Forelimb muscle (tissue), 1 donor: ENCODE measurements at regions not wholly inside any gene's neighbourhood (a gene's known extent, or its start where the extent isn't known, plus 50 kb on each side); places are given as distances from the start of the nearest gene placed in this dataset.

ENCODE experiments used
- DNase-seq: peaks from one replicate; pipeline ENCODE4 v3.0.0-alpha.2; 2013; ENCODE audit warnings: low read depth

DNA sequence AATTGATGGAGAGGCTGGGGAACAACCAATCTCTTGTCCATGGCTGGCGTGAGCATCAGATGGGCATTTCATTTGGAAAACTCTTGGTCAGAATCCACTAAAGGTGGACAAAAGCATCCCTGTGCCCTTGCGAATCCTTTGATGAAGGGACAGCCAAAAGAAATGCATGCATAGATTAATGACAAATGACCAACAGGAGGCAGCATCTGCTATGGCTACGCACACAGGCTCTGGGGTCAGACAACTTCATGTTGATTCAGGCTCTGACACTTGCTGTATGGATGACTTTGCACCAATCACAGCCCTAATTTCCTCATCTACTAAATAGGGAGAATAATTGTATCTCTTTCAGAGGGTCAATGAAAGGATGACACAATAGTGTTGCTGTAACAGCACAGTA, 117.5 kb downstream of the ASCL4 start:
- DNase-seq: no peak

DNA sequence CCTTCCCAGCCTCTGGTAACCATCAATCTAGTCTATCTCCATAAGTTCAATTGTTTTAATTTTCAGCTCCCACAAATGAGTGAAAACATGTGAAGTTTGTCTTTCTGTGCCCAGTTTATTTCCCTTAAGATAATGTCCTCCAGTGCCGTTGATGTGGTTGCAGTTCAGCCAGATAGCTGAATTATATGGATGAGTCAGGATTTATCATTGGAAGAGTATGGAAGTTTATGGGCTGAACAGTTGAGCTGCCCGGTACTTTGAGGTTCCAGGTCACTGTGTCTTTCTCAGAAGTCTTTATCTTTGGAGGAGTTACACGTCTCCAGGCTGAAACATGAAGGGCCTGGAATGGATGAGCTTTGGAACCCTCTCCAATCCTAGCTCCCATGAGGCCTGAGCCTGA, 120.1 kb downstream of the ASCL4 start:
- DNase-seq: no peak

DNA sequence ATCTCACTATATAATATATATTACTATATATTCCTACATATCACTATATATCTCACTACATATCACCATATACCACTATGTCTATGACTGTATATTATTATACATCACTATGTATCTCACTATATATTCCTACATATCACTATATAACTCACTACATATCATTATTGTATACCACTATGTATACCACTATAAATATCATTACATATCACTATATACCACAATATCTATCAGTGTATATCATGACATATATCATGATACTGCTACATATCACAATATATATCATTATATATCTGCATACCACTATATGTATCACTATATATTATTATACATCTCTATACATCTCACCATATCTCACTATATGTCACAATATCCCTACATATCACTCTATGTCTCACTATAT, 121.5 kb downstream of the ASCL4 start:
- no peak for DNase-seq

DNA sequence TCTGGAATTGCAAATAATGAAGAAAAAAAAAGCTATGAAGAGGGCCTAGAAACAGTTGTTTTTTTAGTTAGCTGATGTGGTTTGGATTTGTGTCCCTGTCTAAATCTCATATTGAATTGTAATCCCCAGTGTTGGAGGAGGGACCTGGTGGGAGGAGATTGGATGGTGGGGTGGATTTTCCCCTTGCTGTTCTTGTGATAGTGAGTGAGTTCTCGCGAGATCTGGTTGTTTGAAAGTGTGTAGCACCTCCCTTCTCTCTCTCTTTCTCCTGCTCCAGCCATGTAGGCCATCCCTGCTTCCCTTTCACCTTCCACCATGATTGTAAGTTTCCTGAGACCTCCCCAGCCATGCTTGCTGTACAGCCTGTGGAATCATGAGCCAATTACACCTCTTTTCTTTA, 126.1 kb downstream of the ASCL4 start:
- DNase-seq: no peak

DNA sequence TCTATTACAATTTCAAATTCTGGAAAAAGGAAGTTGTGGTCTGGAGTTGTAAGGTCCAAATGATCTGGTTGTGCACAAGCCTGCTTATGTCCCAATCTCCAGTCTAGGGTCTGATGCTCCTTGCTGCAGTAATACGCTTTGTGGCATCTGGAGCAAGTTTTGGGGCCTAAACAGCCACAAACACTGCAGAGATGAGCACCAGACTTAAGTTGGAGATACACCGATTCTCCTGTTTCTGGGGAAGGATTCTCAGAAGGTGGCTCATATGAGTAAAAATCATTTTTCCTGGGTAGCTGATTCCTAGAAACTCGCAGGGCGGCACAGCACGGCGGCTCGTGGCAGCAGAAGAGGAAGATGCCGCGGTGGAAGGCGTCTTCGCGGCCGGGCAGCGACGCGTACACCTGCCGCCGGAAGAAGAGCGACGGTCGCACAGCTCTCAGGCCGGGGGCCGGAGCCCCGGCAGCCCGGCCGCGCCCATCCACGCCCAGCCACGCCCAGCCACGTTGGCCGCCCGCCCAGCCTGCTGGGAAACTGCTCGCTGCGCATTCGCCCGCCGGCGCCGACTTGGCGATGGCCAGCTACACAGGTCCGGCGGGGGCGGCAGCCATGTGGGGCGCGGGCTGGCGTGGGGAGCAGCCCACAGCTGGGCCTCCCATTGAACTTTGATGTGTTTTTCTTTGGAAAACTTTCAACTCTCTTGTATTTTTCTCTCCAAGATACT, 129.0 kb downstream of the ASCL4 start:
- no peak for DNase-seq

DNA sequence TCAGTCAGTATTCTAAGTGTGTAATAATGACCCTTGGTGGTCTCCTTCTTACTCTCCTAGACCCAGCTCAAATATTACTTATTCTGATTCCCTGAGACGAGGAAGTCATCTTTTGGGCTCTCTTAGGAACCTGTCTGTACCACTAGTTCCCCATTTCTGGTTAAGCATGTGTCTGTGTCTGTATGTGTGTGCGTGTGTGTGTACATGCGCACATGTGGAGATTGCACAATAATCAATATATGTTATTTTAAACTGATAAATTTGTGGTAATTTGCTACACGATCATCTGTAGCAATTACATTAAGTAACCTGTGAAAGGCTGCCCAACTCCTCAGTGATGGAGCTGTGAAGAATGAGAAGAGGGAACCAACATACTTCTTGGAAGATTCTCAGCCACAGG, 132.2 kb downstream of the ASCL4 start:
- no peak for DNase-seq

DNA sequence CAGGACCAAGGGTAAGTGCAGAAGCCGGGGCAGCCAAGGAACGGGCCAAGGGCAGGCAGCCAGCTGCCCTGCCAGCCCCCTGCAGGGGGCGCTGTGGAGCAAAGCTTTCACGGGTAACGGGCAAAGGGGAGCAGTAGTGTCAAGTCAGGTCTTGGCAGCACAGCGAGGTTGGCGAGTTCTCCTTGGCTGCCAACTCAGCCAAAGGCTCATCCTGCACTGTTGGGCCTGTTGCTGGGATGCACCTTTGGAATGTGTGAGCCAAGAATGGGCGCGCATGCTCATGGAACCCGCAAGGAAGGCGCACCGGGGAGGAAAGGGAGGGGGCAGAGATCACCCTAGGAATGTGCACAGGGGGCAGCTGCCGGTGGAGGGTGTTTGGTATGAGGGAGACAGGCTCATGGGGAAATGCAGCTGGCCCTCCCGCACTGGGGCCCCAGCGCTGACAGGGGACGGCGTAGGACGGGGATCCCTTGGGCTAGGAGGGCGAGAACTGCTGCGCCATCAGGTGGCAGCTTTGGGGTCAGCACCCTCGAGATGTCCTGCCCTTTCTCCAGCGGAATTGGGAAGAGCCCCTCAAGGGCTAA, 138.0 kb downstream of the ASCL4 start:
- no peak for DNase-seq

DNA sequence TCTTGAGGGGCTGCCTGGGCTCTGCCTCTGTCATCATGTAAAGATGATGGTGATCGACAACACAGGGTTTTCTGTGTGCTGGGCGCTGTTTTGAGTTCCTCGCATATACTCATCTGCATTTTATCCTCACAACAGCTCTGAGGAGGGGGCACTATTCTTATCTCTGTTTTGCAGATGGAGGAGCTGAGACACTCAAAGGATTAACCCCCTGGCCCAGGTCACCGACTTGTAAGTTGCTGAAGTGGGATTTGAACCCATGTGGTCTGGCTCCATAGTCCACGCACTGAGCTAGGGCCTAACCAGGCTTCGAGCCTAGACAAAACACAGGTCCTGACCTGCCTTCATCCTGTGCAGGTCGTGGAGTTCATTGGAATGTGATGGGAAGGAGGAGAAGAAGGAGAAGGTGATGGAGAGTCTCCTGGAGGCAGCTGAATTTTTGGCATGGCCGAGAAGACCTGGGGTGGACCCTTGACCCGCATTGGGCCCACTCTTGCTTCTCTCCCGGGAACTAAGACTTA, 140.0 kb downstream of the ASCL4 start:
- no peak for DNase-seq

DNA sequence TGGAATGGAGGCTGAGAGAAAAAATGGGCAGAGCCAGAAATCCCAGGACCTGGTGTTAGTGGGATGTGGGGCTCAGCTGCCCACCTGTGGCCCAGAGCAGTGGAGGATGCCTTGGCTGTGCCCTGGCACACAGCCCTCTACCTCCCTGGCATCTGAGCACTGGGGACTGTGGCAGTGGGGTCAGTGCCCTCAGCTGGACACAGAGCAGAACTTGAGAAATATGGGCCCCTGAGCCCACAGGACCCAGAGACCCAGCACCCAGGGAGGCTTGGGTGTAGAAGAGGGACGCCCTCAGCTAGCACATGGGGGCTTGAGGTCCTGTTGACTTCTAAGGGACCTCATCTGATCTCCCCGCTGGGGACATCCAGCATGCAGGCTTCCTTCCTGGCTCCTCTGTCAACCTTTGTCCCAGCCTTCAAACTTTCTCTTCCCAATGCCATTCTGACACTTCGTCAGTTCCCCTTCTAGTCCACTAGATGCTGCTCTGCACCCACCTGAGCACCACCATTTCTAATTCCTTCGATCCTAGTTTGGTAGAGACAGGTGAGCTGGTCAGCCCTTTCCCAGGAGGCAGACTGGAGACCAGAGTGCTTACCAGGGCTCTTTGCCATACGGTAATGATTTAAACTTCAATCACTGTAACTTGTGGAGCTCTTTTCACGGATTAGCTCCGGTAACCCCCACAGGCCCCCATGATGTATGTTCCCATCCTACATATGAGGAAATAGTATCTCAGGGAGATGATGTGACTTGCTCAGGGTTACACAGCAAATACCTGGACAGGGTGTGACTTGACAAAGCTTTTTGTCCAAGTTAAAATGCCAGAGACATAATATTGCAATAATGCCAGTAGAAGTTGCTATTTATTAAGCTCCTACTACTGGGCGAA, 143.7 kb downstream of the ASCL4 start:
- no peak for DNase-seq

DNA sequence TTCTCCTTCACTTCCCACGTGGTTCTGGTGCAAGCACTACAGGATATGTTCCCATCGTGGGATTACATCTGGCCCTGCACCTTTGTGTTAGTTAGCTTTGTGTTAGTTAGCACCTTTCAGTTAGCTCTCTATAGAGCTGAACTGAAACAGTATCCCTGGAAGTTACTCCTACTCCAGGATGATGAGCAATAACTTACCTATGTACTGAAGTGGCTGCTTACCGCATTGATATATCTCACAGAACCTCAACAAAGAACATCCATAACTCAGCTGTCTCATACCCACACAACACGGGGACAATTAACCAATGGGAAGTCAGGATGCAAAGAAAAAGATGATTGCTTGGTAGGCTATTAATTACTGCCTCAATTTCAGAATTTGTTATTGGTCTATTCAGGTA, 146.6 kb downstream of the ASCL4 start:
- DNase-seq: no peak

DNA sequence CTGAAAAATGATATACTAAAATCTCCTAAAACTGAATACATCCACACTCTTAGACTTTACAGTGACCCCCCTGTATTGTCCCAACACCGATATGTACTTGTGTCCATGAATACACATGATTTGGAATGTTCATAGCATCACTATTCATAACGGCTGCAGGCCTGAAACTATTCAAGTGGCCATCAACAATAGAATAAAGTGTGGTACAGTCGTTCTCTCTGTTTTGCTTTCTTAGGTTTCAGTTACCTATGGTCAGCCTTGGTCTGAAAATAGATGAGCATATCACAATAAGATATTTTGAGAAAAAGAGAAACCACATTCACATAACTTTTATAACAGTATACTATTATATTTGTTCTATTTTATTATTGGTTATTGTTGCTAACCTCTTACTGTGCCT, 150.6 kb downstream of the ASCL4 start:
- no peak for DNase-seq

DNA sequence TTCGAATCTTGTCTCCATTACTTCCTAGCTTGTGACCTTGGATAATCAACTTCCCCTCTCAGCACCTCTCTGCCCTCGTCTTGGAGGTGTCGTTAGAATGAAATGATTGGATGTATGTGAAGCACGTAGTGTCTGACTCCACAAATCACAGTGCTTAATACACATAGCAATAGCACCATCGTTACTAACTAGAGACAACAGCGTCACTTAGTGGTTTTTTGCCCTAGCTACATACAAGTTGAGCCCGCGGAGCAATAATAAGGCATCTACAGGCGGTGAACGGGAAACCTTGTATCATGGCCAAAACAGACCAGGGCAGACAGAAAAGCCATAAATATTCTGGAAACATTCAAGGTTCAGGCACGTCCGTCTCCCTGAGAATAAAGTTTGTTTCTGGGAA, 154.9 kb downstream of the ASCL4 start:
- DNase-seq: no peak

DNA sequence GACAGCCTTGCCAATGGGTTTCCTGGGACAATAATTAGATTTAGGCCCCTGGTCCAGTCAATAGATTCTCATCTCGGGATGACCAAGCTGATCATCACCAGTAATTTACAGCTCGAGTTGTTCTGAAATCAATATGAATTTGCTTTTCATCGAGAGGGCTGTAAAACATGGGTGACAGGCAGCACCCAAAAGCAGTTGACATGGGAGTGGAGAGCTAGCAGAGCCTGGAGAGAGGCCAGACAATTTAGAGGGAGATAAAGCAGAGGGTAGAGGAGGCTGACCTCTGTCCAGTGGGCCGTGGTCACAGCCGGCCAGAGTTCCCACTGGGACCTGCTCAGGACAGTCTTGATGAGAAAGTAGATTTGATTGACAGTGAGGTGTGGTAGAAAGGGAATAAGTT, 157.3 kb downstream of the ASCL4 start:
- DNase-seq: no peak

DNA sequence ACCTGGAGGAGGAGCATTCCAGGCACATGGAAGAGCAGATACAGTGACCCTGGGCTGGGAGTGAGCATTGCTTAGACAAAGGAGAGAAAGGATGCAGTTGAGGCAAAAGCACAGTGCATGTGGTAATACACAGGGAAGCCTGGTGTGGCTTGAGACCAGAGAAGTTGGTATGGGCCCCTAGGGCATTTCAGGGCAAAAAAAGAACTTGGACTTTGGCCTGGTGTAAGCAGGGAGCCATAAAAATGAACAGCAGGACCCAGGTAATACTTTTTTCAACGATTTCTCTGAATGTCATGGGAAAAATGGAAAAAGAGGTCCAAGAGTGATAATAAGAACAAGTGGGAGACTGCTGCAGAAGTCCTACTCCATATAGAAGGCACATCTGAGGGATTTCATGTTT, 163.9 kb downstream of the ASCL4 start:
- no peak for DNase-seq

DNA sequence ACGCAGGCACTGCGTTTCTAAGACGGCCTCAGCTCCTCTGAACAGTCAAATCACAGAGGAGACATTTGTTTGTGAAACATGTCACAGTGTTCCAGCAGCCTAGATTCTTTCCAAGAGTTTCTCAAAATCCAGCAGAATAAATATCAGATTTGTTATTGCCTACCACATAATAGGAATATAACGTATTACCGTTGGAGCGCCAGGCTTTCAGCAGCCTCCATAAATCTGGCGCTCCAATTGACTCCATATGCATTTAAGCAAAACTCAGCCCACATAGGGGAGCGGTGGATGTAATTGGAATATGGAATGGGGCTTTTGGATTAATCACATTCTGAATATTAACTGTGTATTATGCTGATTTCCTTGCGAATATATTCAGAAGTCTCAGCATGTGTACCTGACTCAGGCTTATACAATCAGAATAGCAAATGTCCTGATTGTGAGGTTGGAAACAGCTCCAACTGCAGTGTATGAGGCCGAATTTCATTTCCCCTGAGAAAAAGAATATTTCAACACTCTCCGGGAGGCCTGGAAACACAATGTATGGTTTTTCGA, 174.0 kb downstream of the ASCL4 start:
- DNase-seq: peak; percentile 68

DNA sequence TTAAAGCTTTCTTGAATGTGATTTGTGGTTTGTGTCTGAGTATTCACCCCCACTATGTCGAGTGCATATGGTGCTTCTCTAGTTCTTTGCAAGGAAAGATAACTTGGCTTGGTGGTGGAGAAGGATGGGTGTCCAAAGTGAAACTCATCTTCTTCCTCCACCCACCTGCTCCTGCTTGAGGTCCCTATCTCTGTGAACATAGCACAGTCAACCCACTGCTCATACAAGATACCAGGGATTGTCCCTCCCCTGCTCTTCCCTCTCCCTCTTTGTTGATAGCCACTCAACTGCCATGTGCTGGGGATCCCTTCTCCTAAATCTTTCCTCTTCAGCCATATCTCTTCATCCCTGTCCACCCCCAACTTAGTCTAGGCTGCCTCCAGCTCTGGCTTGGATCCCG, 176.5 kb downstream of the ASCL4 start:
- no peak for DNase-seq

DNA sequence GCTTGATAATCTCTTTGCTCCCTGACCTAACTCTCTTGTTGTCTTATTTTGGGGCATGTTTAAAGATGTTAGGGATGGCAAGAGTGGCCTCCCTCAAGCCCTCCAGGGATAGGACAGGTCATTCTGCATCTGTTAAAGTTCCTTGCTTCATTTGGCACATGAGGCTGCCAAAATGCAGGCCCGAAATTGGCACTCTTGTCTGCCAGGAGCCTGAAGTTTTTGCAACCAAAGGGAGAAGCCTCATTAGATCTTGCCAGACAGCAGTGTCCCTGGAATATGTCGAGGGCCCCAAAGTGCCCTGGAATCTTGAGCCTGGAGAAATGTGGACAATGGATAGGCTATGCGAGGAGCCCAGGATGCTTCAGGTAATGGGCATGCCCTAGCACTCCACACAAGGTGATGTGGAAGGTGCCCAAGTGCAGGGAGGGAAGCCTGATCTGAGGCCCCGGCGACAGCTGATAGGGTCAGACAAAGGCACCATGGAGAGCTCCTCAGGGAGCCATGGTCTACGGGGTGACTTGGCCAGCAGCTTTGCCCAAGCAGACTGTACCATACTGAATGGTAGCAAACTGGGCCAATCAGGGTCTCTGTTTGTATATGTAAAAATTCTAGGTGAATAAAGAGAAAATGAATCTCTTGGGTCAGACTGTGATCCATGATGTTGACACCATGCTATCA, 173.0 kb upstream of the WSCD2 start:
- no peak for DNase-seq

DNA sequence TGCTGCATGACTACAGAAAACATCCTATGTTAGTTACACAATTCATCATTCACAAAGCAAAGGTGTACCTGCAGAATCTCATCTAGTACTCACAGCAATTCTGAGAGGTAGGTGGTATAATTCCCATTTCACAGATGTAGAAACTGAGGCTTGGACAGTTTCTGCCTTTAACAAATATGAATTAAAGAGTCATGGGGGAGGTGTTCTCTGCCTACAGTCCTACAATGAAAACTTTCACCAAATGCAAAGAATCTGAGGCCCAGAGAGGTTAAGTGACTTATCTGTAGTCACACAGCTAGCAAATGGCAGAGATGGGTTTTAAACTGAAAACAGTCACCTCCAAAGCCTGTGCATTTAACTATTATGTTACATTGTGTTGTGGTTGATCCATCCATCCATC, 171.6 kb upstream of the WSCD2 start:
- DNase-seq: no peak

DNA sequence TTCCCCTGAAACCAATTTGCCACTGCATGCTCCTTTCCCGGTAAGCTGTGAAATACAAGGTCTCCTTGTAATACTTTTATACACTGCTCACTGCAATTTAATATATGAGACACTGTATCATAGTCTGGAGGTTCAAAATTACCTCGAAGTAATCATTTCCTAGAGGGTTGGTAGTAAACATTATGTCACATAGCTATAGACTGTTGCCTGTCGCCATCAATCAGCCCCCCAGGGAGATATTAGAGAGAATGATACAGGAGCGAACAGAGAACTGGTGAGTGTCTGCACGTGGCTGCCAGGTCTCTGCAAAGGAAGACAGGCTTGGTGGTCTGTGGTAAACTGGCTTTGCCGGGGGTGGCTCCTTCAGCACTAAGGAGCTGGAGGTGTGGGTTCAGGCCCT, 165.5 kb upstream of the WSCD2 start:
- DNase-seq: no peak

DNA sequence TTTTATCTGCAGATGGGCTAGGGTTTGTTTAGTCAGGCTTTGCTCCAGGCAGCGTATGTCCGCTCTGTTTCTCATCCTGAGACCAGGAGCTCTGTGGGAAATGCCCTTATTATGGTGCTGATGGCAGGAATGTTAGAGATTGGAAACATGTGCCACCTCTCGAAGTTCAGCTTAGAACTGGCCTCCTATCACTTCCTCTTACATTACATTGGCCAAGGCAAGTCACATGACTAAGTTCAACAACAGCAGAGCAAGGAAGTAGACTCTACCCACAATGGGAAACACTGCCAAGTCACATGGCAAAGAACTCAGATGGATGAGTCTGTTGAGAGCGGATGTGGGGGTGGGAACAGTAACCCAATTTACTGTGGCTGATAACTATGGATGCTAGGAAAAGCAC, 161.9 kb upstream of the WSCD2 start:
- no peak for DNase-seq

DNA sequence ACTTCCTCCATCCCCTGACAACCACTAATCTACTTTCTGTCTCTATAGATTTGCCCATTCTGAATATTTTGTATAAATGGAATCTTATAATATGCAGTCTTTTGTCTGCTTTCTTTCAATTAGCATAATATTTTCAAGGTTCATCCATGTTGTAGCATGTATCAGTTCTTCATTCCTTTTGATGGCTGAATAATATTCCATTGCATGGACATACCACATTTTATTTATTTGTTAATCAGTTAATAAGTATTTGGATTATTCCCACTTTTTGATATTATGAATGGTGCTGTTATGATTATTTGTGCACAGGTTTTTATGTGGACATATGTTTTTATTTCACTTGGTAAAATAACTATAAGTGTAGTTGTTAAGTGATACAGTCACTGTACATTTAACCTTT, 155.1 kb upstream of the WSCD2 start:
- no peak for DNase-seq

DNA sequence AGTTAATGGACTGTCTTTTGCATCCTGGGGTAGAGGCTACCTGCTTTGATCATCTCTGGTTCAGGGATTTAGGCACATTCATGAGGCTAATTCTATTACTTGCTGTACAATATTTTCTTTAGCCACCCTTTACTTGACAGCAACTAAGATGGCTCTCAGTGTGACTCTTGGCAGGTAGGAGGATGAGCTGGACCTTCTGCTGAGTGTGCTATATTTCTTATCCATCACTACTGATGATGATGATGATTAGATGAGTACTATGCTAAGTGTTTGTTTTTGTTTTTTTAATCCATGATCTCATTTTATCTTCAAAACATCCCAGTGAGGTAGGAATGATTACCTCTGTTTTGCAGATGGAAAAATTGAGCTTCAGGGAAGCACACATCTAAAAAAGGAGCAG, 152.8 kb upstream of the WSCD2 start:
- DNase-seq: no peak
